Activated CD4-positive, alpha-beta memory T cell treated with anti-CD3 and anti-CD28 coated beads for 36 hours (primary cell): ENCODE measurements at regions not wholly inside any gene's neighbourhood (a gene's known extent, or its start where the extent isn't known, plus 50 kb on each side); places are given as distances from the start of the nearest gene placed in this dataset.
"Not testable (repeated sequence)": the region's sequence is repeated elsewhere in the genome, so short reads cannot be mapped to it uniquely, and the experiment has no call there.

Source experiments
- CTCF ChIA-PET: fragments of 350-600 bp; sonication (Branson Sonifier 250); formaldehyde crosslinking; loops from one replicate; lab custom pipeline; 2021; ENCODE audit warnings: antibody characterized with exemption, inconsistent platforms; lab: Charles Lee
- POLR2A ChIA-PET: fragments of 350-600 bp; sonication (Branson Sonifier 250); formaldehyde crosslinking; loops from one replicate; lab custom pipeline; 2021; ENCODE audit warnings: antibody characterized with exemption; lab: Charles Lee
- DNase-seq: peaks from one replicate; pipeline ENCODE4 v3.0.0-alpha.2; 2020
- H3K27ac Mint-ChIP-seq: one replicate; pipeline ENCODE4 v1.8.0; 2021; ENCODE audit warnings: mixed read lengths
- H3K27me3 Mint-ChIP-seq: one replicate; pipeline ENCODE4 v1.8.0; 2021; ENCODE audit warnings: mixed read lengths
- H3K36me3 Mint-ChIP-seq: one replicate; pipeline ENCODE4 v1.8.0; 2021; ENCODE audit warnings: mixed read lengths
- H3K4me1 Mint-ChIP-seq: one replicate; pipeline ENCODE4 v1.8.0; 2021; ENCODE audit warnings: low read depth, mixed read lengths
- H3K4me3 Mint-ChIP-seq: one replicate; pipeline ENCODE4 v1.8.0; 2021; ENCODE audit warnings: mild to moderate bottlenecking, mixed read lengths
- H3K9me3 Mint-ChIP-seq: one replicate; pipeline ENCODE4 v1.8.0; 2021; ENCODE audit warnings: mixed read lengths
- intact Hi-C: fragments of 100-400 bp; cut with micrococcal nuclease; formaldehyde crosslinking; loops from one replicate; pipeline ENCODE4 v1.15.1; 2023

DNA sequence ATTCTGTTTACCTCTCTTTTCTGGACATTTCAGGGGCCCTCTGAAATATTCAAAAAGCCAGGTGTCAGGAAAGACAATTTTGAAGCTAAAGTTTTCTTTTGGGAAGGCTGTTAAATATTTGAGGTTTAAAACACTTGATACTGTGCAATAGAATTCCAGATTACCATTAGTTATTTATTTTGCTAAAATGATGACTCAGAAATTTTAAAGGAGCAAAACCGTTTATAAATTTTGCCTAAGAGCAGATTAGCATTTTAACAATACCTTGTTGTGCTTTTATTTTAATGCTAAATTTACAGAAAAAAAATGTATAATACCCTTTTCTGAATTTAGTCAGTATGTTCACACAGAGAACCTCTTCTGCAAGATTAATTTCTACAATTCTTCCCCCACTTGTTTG lies 1159.9 kb downstream of the DSC3 start:
- no peak overlapping the region for H3K4me3 Mint-ChIP-seq
- CTCF ChIA-PET: no interaction called here
- H3K4me1 Mint-ChIP-seq: no peaks in the 10 kb centered on the region
- DNase-seq: no peak
- H3K9me3 Mint-ChIP-seq: peaks cover 9% of the 10 kb centered on the region
- no peak overlapping the region for H3K27ac Mint-ChIP-seq
- H3K36me3 Mint-ChIP-seq: no peaks in the 10 kb centered on the region
- intact Hi-C loops: no loop called here
- no peaks in the 10 kb centered on the region for H3K27me3 Mint-ChIP-seq
- POLR2A ChIA-PET: no interaction called here

DNA sequence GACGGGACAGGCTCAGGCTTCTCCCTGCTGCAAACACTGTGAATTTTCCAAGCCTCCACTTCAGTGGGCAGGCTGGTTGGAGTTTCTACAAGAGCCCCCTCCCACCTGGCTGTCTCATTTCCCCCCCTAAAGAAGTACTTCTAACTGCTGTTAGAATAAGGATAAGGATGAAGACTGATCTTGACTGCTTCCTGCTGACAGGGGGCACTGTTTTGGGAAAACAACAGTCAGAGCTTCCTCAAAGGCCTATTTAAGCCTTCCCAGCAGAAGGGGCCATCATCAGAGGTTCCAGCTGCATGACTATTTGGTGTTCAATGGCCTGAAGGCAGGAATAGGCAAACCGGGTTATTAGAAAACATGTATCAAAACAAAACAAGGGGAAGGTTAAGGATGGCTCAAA lies 1162.8 kb downstream of the DSC3 start:
- Mint-ChIP-seq H3K4me1 (no peaks in the 10 kb centered on the region), H3K9me3 (peaks cover 7% of the 10 kb centered on the region), H3K36me3 (no peaks in the 10 kb centered on the region), H3K27me3 (no peaks in the 10 kb centered on the region), H3K4me3 (no peak overlapping the region), H3K27ac (no peak overlapping the region)
- ChIA-PET CTCF (no interaction called here), POLR2A (no interaction called here)
- intact Hi-C loops: loop anchor here (10.0 kb wide), 1 partner anchor 1095 kb away; no protein-coding TSS in a partner anchor
- no peak for DNase-seq

DNA sequence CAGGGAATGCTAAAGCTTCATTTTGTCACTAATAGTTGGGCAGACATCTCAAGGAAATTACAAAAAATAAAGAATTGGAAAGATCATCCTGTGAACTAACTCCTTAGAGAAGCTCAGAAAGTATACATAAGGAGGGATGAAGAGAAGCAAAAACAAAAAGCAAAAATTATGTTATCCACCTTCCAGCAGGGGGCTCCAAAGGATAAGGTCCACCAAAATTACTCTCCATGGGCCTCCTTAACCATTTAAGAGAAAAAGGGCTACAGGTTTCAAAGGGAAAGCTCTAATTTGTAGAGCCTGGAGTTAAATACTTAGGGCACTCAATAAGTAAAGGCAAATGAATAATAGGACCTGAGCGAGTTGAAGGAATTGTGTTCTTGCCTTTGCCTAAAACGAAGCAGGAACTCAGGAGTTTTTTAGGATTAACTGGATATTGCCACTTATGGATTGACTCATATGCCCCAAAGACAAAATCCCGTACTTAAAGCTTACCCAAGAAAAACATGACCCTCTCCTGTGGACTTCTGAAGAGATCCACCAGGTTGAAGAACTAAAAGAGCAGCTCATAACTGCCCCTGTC lies 1167.9 kb downstream of the DSC3 start:
- Mint-ChIP-seq H3K36me3 (no peaks in the 10 kb centered on the region), H3K4me3 (no peak overlapping the region), H3K27me3 (no peaks in the 10 kb centered on the region), H3K4me1 (no peaks in the 10 kb centered on the region), H3K27ac (no peak overlapping the region), H3K9me3 (peaks cover 20% of the 10 kb centered on the region)
- POLR2A ChIA-PET: no interaction called here
- no peak for DNase-seq
- CTCF ChIA-PET: interaction anchor here (0.8 kb wide), 1 partner anchor 406 kb away, joined by 3 read pairs; no protein-coding TSS in a partner anchor
- intact Hi-C loops: loop anchor here (2.0 to 10.0 kb wide), 2 partner anchors 406 to 1100 kb away; no protein-coding TSS in a partner anchor

DNA sequence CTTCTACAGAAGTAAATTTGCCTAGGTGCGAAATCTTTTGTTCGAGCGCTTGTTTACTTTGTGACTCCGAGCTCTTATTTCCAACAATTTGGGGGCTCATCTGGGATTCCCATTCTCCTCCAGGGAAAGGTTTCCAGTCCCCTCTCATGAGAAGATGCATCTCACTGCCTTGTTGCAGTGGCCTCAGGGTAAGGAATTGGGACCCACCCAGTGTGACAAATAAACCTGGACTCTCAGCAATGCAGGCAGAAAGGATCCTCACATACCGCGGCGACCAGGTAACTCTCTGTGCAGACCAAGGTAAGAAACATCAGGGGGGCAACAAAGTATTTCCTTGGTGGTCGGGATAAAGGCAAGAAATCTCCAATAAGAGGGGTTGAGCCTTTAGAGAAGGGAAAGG lies 1169.3 kb downstream of the DSC3 start:
- no peak overlapping the region for H3K27ac Mint-ChIP-seq
- peaks cover 23% of the 10 kb centered on the region for H3K9me3 Mint-ChIP-seq
- H3K4me1 Mint-ChIP-seq: no peaks in the 10 kb centered on the region
- H3K27me3 Mint-ChIP-seq: no peaks in the 10 kb centered on the region
- ChIA-PET POLR2A (no interaction called here), CTCF (no interaction called here)
- H3K36me3 Mint-ChIP-seq: no peaks in the 10 kb centered on the region
- DNase-seq: no peak
- H3K4me3 Mint-ChIP-seq: no peak overlapping the region
- intact Hi-C loops: loop anchor here (10.0 kb wide), 1 partner anchor 1102 kb away; no protein-coding TSS in a partner anchor

DNA sequence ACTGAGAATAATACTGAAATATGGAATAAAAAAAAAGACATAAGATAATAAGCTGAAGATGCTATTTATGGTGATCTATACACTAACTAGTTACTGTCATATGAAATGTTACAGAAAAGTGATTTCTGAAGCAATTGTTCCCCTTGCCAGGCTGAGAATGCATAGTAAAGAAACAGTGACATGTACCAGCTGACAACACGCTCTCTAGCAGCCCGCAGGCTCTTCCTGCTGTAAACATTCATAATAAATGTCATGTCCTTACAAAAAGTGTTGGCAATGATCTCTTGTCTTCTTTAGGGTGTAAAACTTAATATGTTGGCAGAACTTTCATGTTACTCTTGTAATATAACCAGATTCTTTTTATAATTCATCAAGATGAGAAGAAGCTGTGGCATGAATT lies 1171.3 kb downstream of the DSC3 start:
- Mint-ChIP-seq H3K4me1 (no peaks in the 10 kb centered on the region), H3K27ac (no peak overlapping the region), H3K36me3 (no peaks in the 10 kb centered on the region), H3K27me3 (no peaks in the 10 kb centered on the region), H3K9me3 (peaks cover 18% of the 10 kb centered on the region), H3K4me3 (no peak overlapping the region)
- ChIA-PET POLR2A (no interaction called here), CTCF (no interaction called here)
- DNase-seq: no peak
- intact Hi-C loops: loop anchor here (10.0 kb wide), 1 partner anchor 1104 kb away; no protein-coding TSS in a partner anchor

DNA sequence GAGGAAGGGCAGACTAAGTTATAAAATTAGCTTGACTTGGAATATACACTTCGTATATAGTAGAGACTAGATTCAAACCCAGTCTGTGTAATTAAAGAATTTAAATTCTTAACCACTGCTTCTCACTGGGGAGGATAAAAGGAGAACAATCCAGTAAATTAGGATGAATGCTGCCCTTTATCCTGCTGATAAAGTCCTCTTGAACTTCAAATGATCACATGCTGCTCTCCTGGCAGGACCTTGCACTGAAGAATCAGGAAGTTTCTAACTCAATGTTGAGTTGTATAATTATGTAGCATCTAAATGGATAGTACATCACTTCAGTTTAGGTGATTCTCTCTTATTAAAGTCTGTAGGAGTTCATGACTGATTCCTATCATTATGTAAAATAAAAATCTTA lies 1179.7 kb downstream of the DSC3 start:
- POLR2A ChIA-PET: no interaction called here
- no peaks in the 10 kb centered on the region for H3K4me1 Mint-ChIP-seq
- H3K4me3 Mint-ChIP-seq: no peak overlapping the region
- intact Hi-C loops: no loop called here
- no peaks in the 10 kb centered on the region for H3K27me3 Mint-ChIP-seq
- DNase-seq: no peak
- no peaks in the 10 kb centered on the region for H3K36me3 Mint-ChIP-seq
- CTCF ChIA-PET: no interaction called here
- no peak overlapping the region for H3K27ac Mint-ChIP-seq
- H3K9me3 Mint-ChIP-seq: peaks cover 8% of the 10 kb centered on the region

DNA sequence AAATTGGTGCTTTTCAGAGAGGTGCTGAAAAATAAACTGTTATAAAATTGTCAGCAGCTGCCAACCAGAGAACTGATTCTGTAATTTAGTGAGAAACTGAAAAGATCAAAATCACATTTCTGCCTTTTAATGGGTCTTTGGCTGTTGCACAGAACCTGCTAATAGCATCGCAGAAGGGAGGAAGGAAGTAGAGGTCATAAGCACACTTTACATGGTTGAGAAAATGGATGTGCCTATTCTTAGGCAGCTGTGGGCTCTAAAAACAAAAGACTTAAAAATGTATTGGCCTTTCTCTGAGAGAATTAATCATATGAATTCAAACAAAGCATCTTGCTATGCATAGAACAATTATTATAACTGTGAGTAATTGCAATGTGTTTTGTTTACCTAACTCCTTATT lies 1186.9 kb downstream of the DSC3 start:
- POLR2A ChIA-PET: no interaction called here
- DNase-seq: no peak
- Mint-ChIP-seq H3K4me1 (no peaks in the 10 kb centered on the region), H3K36me3 (no peaks in the 10 kb centered on the region), H3K27me3 (no peaks in the 10 kb centered on the region), H3K9me3 (peaks cover 18% of the 10 kb centered on the region), H3K4me3 (no peak overlapping the region), H3K27ac (no peak overlapping the region)
- intact Hi-C loops: no loop called here
- CTCF ChIA-PET: no interaction called here

DNA sequence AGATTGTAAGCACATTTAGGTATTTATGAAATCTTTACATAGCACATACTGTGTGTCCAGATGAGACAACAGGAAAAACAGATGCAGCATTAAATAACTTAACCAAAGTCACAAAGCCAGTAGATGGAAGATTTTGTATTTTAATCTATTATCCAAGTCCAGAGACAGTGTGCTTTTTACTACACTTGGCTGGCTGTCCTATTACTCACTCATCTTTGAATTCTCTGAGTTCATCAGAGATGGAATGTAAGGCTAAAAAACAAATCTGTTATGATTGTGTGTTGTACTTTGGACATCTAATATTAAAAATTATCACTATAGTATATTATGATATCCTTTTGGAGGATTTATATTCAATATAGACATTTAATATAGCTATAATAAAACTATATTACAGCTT lies 1189.4 kb downstream of the DSC3 start:
- no peak overlapping the region for H3K4me3 Mint-ChIP-seq
- no peaks in the 10 kb centered on the region for H3K36me3 Mint-ChIP-seq
- POLR2A ChIA-PET: no interaction called here
- no peaks in the 10 kb centered on the region for H3K27me3 Mint-ChIP-seq
- peaks cover 23% of the 10 kb centered on the region for H3K9me3 Mint-ChIP-seq
- CTCF ChIA-PET: no interaction called here
- H3K4me1 Mint-ChIP-seq: no peaks in the 10 kb centered on the region
- intact Hi-C loops: no loop called here
- H3K27ac Mint-ChIP-seq: no peak overlapping the region
- DNase-seq: no peak

DNA sequence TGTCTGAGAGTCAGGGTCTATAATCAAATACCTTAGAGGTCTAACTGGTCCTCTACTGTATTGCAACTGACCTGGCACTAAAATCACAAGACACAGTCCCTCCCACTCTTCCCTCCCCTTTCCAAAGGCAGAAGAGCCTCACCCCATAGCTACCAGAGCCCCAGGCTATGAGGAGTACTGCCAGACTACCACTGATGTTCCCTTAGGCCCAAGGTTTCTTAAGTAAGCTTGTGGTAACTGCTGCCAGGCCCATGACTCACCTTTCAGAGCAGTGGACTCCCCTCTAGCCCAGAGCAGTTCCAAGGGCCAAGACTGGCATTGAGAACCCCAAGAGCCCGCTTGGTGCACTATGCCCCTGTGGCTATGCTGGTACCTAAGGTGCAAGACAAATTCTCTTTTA lies 1193.4 kb downstream of the DSC3 start:
- Mint-ChIP-seq H3K36me3 (no peaks in the 10 kb centered on the region), H3K4me1 (no peaks in the 10 kb centered on the region), H3K27ac (no peak overlapping the region), H3K4me3 (no peak overlapping the region), H3K27me3 (no peaks in the 10 kb centered on the region), H3K9me3 (peaks cover 25% of the 10 kb centered on the region)
- DNase-seq: no peak
- intact Hi-C loops: no loop called here
- ChIA-PET POLR2A (no interaction called here), CTCF (no interaction called here)

DNA sequence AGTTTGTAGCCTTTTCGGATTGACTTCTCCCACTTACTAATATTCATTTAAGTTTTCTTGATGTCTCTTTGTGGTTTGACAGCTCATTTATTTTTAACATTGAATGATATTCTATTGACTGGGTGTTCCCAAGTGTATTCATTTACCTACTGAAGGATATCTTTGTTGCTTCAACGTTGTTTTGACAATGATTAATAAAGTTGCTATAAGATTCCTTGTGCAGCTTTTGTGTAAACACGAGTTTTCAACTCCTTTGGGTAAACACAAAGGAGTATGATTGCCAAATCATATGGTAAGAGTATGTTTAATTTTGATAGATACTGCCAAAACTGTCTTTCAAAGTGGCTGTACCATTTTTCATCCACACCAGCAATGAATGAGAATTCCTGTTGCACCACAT lies 1200.9 kb downstream of the DSC3 start:
- no peak overlapping the region for H3K4me3 Mint-ChIP-seq
- ChIA-PET POLR2A (no interaction called here), CTCF (no interaction called here)
- H3K4me1 Mint-ChIP-seq: no peaks in the 10 kb centered on the region
- no peaks in the 10 kb centered on the region for H3K36me3 Mint-ChIP-seq
- no peak for DNase-seq
- intact Hi-C loops: no loop called here
- H3K9me3 Mint-ChIP-seq: peaks cover 24% of the 10 kb centered on the region
- no peak overlapping the region for H3K27ac Mint-ChIP-seq
- no peaks in the 10 kb centered on the region for H3K27me3 Mint-ChIP-seq

DNA sequence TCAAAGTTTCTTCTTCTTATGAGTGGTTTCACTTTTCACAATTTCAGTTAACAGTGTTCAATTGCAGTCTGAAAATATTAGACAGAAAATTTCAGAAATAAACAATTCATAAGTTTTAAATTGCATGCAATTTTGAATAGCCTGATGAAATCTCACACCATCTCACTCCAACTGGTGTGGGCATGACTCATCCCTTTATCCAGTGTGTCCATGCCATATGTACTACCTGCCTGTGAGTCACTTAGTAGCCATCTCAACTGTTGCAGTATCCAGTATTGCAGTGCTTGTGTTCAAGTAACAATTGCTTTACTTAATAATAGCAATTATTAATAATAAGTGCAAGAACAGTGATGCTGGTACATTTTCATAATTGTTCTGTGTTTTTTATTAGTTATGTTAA lies 1202.5 kb downstream of the DSC3 start:
- Mint-ChIP-seq H3K4me1 (no peaks in the 10 kb centered on the region), H3K27me3 (no peaks in the 10 kb centered on the region), H3K4me3 (no peak overlapping the region), H3K27ac (no peak overlapping the region), H3K36me3 (no peaks in the 10 kb centered on the region), H3K9me3 (peaks cover 22% of the 10 kb centered on the region)
- intact Hi-C loops: no loop called here
- ChIA-PET CTCF (no interaction called here), POLR2A (no interaction called here)
- no peak for DNase-seq

DNA sequence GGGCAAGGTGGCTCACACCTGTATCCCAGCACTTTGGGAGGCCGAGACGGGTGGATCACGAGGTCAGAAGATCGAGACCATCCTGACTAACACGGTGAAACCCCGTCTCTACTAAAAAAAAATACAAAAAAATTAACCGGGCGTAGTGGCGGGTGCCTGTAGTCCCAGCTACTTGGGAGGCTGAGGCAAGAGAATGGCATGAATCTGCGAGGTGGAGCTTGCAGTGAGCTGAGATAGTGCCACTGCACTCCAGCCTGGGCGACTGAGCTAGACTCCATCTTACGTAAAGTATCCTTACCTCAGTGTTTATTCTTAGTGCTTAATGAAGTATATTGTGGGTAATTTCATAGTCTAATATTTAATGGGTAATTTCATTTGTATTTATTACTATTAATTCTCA lies 1203.6 kb downstream of the DSC3 start:
- POLR2A ChIA-PET, H3K4me3 Mint-ChIP-seq, CTCF ChIA-PET, DNase-seq, intact Hi-C loops, H3K4me1 Mint-ChIP-seq, H3K36me3 Mint-ChIP-seq, H3K27ac Mint-ChIP-seq, H3K27me3 Mint-ChIP-seq: not testable (repeated sequence)
- peaks cover 19% of the 10 kb centered on the region for H3K9me3 Mint-ChIP-seq

DNA sequence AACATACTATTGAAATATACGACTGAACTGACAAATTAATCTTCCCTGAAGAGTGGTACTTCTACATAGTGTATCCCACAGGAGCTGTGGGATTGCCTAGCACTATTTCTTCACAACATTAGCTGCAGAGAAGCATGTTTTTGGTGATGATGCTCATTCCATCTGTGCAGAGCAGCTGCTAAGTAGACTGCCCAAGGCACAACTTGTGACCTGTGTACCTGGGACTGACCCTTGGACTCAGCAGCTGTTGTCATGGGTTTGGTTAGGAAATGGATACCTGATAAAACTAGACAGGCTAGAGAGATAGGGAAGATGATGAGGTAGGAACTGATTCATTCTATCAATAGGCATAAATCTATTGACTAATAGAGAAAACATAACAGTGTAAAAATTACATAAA lies 1204.0 kb downstream of the DSC3 start:
- intact Hi-C loops: no loop called here
- DNase-seq: no peak
- Mint-ChIP-seq H3K4me1 (no peaks in the 10 kb centered on the region), H3K36me3 (no peaks in the 10 kb centered on the region), H3K4me3 (no peak overlapping the region), H3K27ac (no peak overlapping the region), H3K9me3 (peaks cover 20% of the 10 kb centered on the region), H3K27me3 (no peaks in the 10 kb centered on the region)
- CTCF ChIA-PET: no interaction called here
- POLR2A ChIA-PET: no interaction called here
